HepG2 (cell line): ENCODE measurements at regions not wholly inside any gene's neighbourhood (a gene's known extent, or its start where the extent isn't known, plus 50 kb on each side); places are given as distances from the start of the nearest gene placed in this dataset.

Experiments
- BHLHE40 ChIP-seq: IDR thresholded peaks from 2 replicates; pipeline ENCODE4 v1.6.1; 2011; ENCODE audit warnings: low read length, improper control_type of control experiment
- HDAC2 ChIP-seq: sonication (generic); formaldehyde crosslinking; IDR thresholded peaks from 2 replicates; pipeline ENCODE4 v1.4.0; 2020; ENCODE audit warnings: missing genetic modification reagents
- PPARG ChIP-seq: conservative IDR thresholded peaks from 2 replicates; pipeline ENCODE4 v1.6.1; 2016; ENCODE audit warnings: missing biosample characterization, missing genetic modification reagents
- REPIN1 ChIP-seq: sonication (generic); formaldehyde crosslinking; IDR thresholded peaks from 2 replicates; pipeline ENCODE4 v1.8.0; 2022; ENCODE audit warnings: missing genetic modification reagents, low read depth, mild to moderate bottlenecking, borderline replicate concordance
- RFX5 ChIP-seq: IDR thresholded peaks from 2 replicates; pipeline ENCODE4 v1.6.1; 2011; ENCODE audit warnings: low read depth, low read length, improper control_type of control experiment
- ZNF234 ChIP-seq: sonication (generic); formaldehyde crosslinking; conservative IDR thresholded peaks from 2 replicates; pipeline ENCODE4 v1.5.1; 2020; ENCODE audit warnings: mild to moderate bottlenecking, missing genetic modification reagents
- ZNF296 ChIP-seq: sonication (generic); formaldehyde crosslinking; conservative IDR thresholded peaks from 2 replicates; pipeline ENCODE4 v1.5.0; 2020; ENCODE audit warnings: mild to moderate bottlenecking, missing genetic modification reagents
- ZNF335 ChIP-seq: sonication (generic); formaldehyde crosslinking; IDR thresholded peaks from 2 replicates; pipeline ENCODE4 v1.4.0; 2020; ENCODE audit warnings: missing genetic modification reagents
- TF ChIP-seq, protein P1 (sequence below): sonication (generic); formaldehyde crosslinking; IDR thresholded peaks from 2 replicates; pipeline ENCODE4 v1.5.0; 2020; ENCODE audit warnings: missing genetic modification reagents
- TF ChIP-seq, protein P2 (sequence below): sonication (generic); formaldehyde crosslinking; IDR thresholded peaks from 2 replicates; pipeline ENCODE4 v1.4.0; 2020; ENCODE audit warnings: missing genetic modification reagents, mild to moderate bottlenecking, borderline replicate concordance
- TF ChIP-seq, protein P3 (sequence below): sonication (generic); formaldehyde crosslinking; IDR thresholded peaks from 2 replicates; pipeline ENCODE4 v1.4.0; 2020; ENCODE audit warnings: missing genetic modification reagents, low read depth, mild to moderate bottlenecking, borderline replicate concordance

DNA sequence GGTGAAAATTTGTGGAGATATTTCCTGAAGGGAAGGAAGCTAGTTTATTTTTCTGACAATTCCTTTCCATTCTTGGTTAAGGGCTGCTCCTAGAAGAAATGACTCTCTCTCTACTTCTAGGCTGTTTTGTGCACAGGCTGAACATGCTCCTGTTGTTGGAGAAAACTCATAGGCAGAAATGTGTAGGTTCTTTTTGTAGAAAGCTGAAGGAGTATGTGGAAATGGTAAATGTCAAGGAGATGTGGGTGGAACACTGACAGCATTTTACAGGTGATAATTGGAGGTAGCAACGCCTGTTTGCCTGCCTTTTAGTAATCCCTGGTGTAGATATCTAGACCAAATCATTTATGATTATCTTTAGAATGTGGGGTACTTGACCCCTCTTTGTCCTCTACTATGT is 322.2 kb upstream of the TBC1D5 start:
- TF ChIP-seq, protein P1, sequence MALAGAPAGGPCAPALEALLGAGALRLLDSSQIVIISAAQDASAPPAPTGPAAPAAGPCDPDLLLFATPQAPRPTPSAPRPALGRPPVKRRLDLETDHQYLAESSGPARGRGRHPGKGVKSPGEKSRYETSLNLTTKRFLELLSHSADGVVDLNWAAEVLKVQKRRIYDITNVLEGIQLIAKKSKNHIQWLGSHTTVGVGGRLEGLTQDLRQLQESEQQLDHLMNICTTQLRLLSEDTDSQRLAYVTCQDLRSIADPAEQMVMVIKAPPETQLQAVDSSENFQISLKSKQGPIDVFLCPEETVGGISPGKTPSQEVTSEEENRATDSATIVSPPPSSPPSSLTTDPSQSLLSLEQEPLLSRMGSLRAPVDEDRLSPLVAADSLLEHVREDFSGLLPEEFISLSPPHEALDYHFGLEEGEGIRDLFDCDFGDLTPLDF, result no peak
- no peak for TF ChIP-seq REPIN1
- TF ChIP-seq RFX5, result no peak
- TF ChIP-seq, protein P2, sequence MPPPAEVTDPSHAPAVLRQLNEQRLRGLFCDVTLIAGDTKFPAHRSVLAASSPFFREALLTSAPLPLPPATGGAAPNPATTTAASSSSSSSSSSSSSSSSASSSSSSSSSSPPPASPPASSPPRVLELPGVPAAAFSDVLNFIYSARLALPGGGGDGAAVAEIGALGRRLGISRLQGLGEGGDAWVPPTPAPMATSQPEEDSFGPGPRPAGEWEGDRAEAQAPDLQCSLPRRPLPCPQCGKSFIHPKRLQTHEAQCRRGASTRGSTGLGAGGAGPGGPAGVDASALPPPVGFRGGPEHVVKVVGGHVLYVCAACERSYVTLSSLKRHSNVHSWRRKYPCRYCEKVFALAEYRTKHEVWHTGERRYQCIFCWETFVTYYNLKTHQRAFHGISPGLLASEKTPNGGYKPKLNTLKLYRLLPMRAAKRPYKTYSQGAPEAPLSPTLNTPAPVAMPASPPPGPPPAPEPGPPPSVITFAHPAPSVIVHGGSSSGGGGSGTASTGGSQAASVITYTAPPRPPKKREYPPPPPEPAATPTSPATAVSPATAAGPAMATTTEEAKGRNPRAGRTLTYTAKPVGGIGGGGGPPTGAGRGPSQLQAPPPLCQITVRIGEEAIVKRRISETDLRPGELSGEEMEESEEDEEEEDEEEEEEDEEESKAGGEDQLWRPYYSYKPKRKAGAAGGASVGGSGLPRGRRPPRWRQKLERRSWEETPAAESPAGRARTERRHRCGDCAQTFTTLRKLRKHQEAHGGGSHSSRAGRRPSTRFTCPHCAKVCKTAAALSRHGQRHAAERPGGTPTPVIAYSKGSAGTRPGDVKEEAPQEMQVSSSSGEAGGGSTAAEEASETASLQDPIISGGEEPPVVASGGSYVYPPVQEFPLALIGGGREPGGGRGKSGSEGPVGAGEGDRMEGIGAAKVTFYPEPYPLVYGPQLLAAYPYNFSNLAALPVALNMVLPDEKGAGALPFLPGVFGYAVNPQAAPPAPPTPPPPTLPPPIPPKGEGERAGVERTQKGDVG (CRISPR knock-in tag), result no peak
- no peak for TF ChIP-seq BHLHE40
- no peak for TF ChIP-seq HDAC2
- TF ChIP-seq, protein P3, sequence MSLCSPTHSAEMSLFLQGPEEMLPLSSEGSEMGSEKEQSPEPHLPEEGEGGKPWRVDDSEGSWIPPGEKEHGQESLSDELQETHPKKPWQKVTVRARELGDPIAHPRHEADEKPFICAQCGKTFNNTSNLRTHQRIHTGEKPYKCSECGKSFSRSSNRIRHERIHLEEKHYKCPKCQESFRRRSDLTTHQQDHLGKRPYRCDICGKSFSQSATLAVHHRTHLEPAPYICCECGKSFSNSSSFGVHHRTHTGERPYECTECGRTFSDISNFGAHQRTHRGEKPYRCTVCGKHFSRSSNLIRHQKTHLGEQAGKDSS (CRISPR knock-in tag), result no peak
- TF ChIP-seq ZNF234 (CRISPR knock-in tag), result no peak
- no peak for TF ChIP-seq ZNF296
- no peak for TF ChIP-seq ZNF335 (CRISPR knock-in tag)
- TF ChIP-seq PPARG (CRISPR knock-in tag), result no peak
